ENCODE measurements at regions not wholly inside any gene's neighbourhood (a gene's known extent, or its start where the extent isn't known, plus 50 kb on each side); places are given as distances from the start of the nearest gene placed in this dataset.

GRCh38 chr21:14895792-14896191, 169.0 kb downstream of the NRIP1 start:
- TF ChIP-seq CTCF (IDR thresholded peaks at IDR 0.05) (no peak), POLR2AphosphoS5 (IDR thresholded peaks at IDR 0.05) (no peak)
